B cell (primary cell): ENCODE measurements at regions not wholly inside any gene's neighbourhood (a gene's known extent, or its start where the extent isn't known, plus 50 kb on each side); places are given as distances from the start of the nearest gene placed in this dataset.
"Not testable (repeated sequence)": the region's sequence is repeated elsewhere in the genome, so short reads cannot be mapped to it uniquely, and the experiment has no call there.

Experiments used
- EZH2 ChIP-seq: IDR thresholded peaks from 2 replicates; pipeline ENCODE4 v1.6.1; 2012; ENCODE audit warnings: borderline replicate concordance, low read depth, mild to moderate bottlenecking, moderate library complexity, low read length; ENCODE audit not compliant: insufficient read depth, poor library complexity, severe bottlenecking
- TF ChIP-seq, protein P1 (sequence below): fragments of 200-600 bp; IDR thresholded peaks from one replicate; pipeline ENCODE4 v1.8.0; 2022; ENCODE audit warnings: antibody characterized with exemption, mild to moderate bottlenecking

DNA sequence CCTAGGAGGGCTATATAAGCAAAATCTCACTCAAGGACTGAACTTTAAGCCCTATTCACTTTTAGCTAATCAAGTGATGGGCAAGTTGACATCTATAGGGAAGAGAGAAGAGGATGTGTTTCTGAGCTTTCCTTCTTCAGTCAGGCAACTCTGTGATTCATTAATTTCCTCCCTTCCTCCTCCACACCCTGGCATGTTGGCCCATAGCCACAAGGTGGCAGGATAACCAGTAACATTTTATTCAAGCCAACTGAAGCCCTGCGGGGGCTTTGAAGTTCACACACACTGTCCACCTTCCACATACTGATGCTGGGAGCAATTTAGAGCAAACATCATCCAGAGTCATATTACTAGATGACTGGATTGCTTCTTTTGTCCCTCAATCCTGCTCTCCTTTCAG, 111.5 kb upstream of the POTEB3 start:
- not testable (repeated sequence) for TF ChIP-seq EZH2
- TF ChIP-seq, protein P1, sequence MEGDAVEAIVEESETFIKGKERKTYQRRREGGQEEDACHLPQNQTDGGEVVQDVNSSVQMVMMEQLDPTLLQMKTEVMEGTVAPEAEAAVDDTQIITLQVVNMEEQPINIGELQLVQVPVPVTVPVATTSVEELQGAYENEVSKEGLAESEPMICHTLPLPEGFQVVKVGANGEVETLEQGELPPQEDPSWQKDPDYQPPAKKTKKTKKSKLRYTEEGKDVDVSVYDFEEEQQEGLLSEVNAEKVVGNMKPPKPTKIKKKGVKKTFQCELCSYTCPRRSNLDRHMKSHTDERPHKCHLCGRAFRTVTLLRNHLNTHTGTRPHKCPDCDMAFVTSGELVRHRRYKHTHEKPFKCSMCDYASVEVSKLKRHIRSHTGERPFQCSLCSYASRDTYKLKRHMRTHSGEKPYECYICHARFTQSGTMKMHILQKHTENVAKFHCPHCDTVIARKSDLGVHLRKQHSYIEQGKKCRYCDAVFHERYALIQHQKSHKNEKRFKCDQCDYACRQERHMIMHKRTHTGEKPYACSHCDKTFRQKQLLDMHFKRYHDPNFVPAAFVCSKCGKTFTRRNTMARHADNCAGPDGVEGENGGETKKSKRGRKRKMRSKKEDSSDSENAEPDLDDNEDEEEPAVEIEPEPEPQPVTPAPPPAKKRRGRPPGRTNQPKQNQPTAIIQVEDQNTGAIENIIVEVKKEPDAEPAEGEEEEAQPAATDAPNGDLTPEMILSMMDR: not testable (repeated sequence)
